GM19238 (cell line): ENCODE measurements at regions not wholly inside any gene's neighbourhood (a gene's known extent, or its start where the extent isn't known, plus 50 kb on each side); places are given as distances from the start of the nearest gene placed in this dataset.
"Not testable (repeated sequence)": the region's sequence is repeated elsewhere in the genome, so short reads cannot be mapped to it uniquely, and the experiment has no call there.

Experiments
- DNase-seq: peaks from one replicate; pipeline ENCODE4 v3.0.0; 2011; ENCODE audit warnings: low spot score; ENCODE audit not compliant: insufficient read length

- DNase-seq = not testable (repeated sequence)
Observed at GRCh38 chrX:27156921-27157320, 306.2 kb downstream of the PPP4R3C start.

- no peak for DNase-seq
Observed at GRCh38 chrX:27136325-27136724, 326.8 kb downstream of the PPP4R3C start.

GRCh38 chrX:27132862-27133261 is 330.3 kb downstream of the PPP4R3C start:
- DNase-seq = no peak

DNA sequence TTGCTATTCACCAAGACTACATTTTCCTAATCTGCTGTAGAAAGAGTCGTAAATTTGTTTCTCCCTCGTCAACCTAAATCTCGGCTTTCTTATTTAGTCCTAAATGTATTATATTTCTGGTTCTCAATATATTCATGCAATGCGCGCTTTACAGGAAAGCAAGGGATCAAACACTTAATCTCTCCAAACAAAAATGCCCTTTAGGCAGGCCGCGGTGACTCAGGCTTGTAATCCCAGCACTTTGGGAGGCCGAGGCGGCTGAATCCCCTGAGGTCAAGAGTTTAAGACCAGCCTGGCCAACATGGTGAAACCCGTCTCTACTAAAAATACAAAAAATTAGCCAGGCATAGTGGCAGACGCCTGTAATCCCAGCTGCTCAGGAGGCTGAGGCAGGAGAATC is 376.0 kb downstream of the PPP4R3C start:
- DNase-seq = not testable (repeated sequence)

DNA sequence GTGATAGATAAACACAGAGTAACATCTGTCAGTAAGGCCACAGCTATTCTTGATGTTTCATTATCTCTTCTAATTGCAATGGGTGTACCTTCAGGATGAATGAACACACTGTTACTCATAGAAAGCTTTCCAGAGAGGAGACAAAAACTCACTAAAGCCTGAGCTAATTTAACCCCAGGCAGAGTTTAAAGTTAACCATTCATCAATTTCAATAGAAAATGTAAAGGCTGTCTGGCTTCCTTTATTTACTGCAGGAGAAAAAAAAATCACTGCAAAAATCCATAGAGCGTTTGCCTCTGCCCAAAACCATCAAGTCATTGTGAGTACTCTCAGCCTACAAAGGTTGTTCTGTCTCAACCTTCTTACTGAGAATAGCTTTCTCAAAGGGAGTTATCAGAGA is 376.9 kb downstream of the PPP4R3C start:
- DNase-seq = no peak

- no peak for DNase-seq
Observed at GRCh38 chrX:27085346-27085745, 377.8 kb downstream of the PPP4R3C start.

- no peak for DNase-seq
Observed at GRCh38 chrX:27078371-27078770, 384.8 kb downstream of the PPP4R3C start.

- no peak for DNase-seq
Observed at GRCh38 chrX:27057883-27058282, 405.3 kb downstream of the PPP4R3C start.

DNA sequence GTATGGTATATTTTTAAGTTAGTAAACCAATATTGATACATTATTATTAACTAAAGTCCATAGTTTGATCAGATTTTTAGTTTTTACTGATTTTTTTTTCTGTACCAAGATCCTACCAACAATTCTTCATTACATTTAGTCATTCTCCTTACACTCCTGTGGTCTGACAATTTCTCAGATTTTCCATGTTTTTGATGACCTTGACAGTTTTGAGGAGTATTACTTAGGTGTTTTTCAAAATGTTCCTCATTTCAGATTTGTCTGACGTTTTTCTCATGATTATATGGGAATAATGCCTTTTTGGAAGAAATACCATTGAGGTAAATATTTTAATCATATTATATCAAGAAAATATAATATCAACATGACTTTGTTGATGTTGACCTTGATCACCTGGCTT is 423.8 kb downstream of the PPP4R3C start:
- no peak for DNase-seq

- DNase-seq = no peak
Observed at GRCh38 chrX:27008486-27008885, 454.7 kb downstream of the PPP4R3C start.

- DNase-seq = no peak
Observed at GRCh38 chrX:26999634-27000033, 463.5 kb downstream of the PPP4R3C start.

DNA sequence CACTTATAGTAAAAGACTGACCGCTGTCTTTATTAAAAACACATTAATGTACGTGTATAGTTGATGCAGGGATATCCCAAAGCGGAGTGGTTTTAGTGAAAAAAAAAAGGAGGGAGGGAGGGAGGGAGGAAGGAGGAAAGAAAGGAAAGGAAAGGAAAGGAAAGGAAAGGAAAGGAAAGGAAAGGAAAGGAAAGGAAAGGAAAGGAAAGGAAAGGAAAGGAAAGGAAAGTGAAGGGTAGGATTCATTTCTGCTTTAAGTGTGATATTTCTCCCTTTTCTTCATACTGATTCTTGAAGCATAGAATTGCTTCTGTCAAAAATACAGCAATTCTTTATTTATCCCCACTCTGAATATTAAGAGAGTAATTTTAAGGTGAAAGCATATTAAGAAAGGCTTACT is 504.9 kb downstream of the PPP4R3C start:
- no peak for DNase-seq

- no peak for DNase-seq
Observed at GRCh38 chrX:26954029-26954428, 509.1 kb downstream of the PPP4R3C start.

DNA sequence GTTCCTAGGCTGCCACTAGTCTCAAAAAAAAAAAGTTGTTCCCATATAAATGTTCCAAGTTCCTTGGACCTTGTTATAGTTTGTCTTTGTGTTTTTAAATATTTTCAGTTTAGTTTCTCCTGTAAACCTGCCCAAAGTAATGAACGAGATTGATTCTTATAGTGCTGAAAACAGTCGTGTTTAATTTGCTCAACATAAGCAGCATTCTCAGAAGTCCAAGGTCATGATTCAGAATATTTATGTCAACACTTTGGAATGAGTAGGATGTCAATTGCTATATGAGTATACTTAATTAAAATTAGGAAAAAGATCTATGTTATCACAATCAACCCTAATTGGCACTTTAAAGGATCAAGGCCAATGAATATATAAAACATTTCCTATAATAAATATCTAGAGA is 510.9 kb downstream of the PPP4R3C start:
- no peak for DNase-seq

GRCh38 chrX:26927419-26927818 is 535.7 kb downstream of the PPP4R3C start:
- no peak for DNase-seq

- no peak for DNase-seq
Observed at GRCh38 chrX:26925088-26925487, 538.1 kb downstream of the PPP4R3C start.

GRCh38 chrX:26922278-26922677 is 540.9 kb downstream of the PPP4R3C start:
- DNase-seq = no peak

- peak; percentile 0 for DNase-seq
Observed at GRCh38 chrX:26918631-26919030, 544.5 kb downstream of the PPP4R3C start.

GRCh38 chrX:26916991-26917390 is 546.1 kb downstream of the PPP4R3C start:
- DNase-seq = no peak

DNA sequence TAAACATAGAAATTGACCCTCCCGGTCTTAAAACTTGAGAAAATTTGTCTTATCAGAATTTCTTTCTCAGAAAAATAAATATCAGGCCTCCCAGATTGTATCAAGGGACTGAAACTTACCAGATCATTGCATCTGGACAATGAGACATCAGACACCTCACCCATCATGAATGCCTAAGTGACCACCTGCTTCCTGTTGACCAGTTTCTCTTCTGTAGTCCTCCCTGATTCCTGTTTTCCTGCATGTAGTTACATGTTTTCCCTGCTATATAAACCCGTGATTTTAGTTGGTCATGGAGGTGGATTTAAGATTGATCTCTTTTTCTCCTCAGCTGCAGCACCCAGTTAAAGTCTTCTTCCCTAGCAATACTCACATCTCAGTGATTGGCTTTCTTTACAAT is 548.1 kb downstream of the PPP4R3C start:
- DNase-seq = no peak

DNA sequence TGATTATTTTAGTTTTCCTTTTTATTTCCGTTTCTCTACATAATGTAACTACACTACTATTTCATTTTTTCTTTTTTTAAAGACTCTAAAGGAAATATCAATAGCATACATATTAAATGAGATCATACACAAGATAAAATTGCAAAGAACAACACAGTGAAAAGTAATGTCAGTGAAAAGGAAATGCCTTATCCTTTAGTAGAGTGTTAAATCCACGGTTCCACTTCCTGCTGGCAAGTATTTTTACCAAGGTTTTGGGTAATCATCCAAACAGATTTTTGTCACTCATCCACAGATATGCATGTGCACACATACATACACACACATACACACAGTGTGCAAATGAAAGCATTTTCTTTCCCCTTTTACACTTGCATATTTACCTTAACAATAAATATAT is 548.9 kb downstream of the PPP4R3C start:
- DNase-seq = no peak

- not testable (repeated sequence) for DNase-seq
Observed at GRCh38 chrX:26911785-26912184, 551.4 kb downstream of the PPP4R3C start.

DNA sequence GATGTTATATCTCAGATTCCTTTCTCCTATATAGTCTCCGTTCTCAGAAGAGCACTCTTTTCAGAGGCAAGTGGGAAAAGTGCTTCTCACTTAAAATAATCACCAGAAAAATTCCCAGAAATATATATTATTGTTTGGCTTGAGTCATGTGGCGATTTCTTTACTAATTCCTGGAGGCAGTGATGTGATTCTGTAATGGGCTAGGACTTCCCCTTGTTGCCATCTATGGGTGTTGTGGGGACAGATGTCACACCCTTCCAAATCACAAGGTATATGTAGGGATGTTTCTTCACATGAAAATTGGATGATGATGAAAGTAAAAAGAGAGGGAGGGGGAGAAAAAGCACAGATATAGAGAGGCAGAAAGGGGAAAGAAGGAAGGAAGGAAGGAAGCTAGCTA is 553.4 kb downstream of the PPP4R3C start:
- DNase-seq = no peak

- DNase-seq = no peak
Observed at GRCh38 chrX:26908218-26908617, 554.9 kb downstream of the PPP4R3C start.
